Smooth muscle cell (in vitro differentiated cells): ENCODE measurements at regions not wholly inside any gene's neighbourhood (a gene's known extent, or its start where the extent isn't known, plus 50 kb on each side); places are given as distances from the start of the nearest gene placed in this dataset.
"Not testable (repeated sequence)": the region's sequence is repeated elsewhere in the genome, so short reads cannot be mapped to it uniquely, and the experiment has no call there.

ENCODE experiments used
- DNase-seq: peaks from one replicate; lab custom pipeline; 2025; ENCODE audit not compliant: unreplicated experiment; lab: John Stamatoyannopoulos, UW
- H2AFZ ChIP-seq: fragments of 200-600 bp; sonication (generic); 2 replicates; pipeline ENCODE4 v1.6.0; 2016; ENCODE audit warnings: antibody characterized with exemption, low read depth, mild to moderate bottlenecking
- H3F3A ChIP-seq: fragments of 200-600 bp; sonication (generic); 2 replicates; pipeline ENCODE4 v1.6.0; 2017; ENCODE audit warnings: antibody characterized with exemption, low read depth
- H3K27ac ChIP-seq: fragments of 200-600 bp; sonication (generic); 2 replicates; pipeline ENCODE4 v1.5.1; 2016; ENCODE audit warnings: low read depth, mild to moderate bottlenecking
- H3K27me3 ChIP-seq: fragments of 200-600 bp; sonication (generic); 2 replicates; pipeline ENCODE4 v1.6.1; 2016; ENCODE audit warnings: low read depth, mild to moderate bottlenecking
- H3K36me3 ChIP-seq: fragments of 200-600 bp; sonication (generic); 2 replicates; pipeline ENCODE4 v1.5.1; 2016; ENCODE audit warnings: low read depth
- H3K4me1 ChIP-seq: fragments of 200-600 bp; sonication (generic); 2 replicates; pipeline ENCODE4 v1.5.1; 2016; ENCODE audit warnings: low read depth
- H3K4me2 ChIP-seq: fragments of 200-600 bp; sonication (generic); 2 replicates; pipeline ENCODE4 v1.6.0; 2016; ENCODE audit warnings: mild to moderate bottlenecking
- H3K4me3 ChIP-seq: fragments of 200-600 bp; sonication (generic); 2 replicates; pipeline ENCODE4 v1.5.1; 2016; ENCODE audit warnings: mild to moderate bottlenecking
- H3K79me2 ChIP-seq: fragments of 200-600 bp; sonication (generic); 2 replicates; pipeline ENCODE4 v1.6.0; 2016; ENCODE audit warnings: low read depth, mild to moderate bottlenecking
- H3K9ac ChIP-seq: fragments of 200-600 bp; sonication (generic); 2 replicates; pipeline ENCODE4 v1.6.0; 2016; ENCODE audit warnings: low read depth
- H3K9me3 ChIP-seq: fragments of 200-600 bp; sonication (generic); replicated peaks from 2 replicates; pipeline ENCODE4 v1.5.1; 2016; ENCODE audit warnings: low read depth
- H4K20me1 ChIP-seq: fragments of 200-600 bp; sonication (generic); 2 replicates; pipeline ENCODE4 v1.6.0; 2016; ENCODE audit warnings: low read depth
- WGBS: methylation state at CpG from one replicate; pipeline ENCODE4 v1.1.7; 2016; ENCODE audit warnings: low lambda C conversion rate; 5-methylcytosine and 5-hydroxymethylcytosine counted together
- TF ChIP-seq, protein P1 (sequence below): fragments of 200-600 bp; sonication (generic); IDR thresholded peaks from 2 replicates; pipeline ENCODE4 v1.5.1; 2017; ENCODE audit warnings: borderline replicate concordance, mild to moderate bottlenecking, antibody characterized with exemption; ENCODE audit not compliant: insufficient read depth, poor library complexity, severe bottlenecking

DNA sequence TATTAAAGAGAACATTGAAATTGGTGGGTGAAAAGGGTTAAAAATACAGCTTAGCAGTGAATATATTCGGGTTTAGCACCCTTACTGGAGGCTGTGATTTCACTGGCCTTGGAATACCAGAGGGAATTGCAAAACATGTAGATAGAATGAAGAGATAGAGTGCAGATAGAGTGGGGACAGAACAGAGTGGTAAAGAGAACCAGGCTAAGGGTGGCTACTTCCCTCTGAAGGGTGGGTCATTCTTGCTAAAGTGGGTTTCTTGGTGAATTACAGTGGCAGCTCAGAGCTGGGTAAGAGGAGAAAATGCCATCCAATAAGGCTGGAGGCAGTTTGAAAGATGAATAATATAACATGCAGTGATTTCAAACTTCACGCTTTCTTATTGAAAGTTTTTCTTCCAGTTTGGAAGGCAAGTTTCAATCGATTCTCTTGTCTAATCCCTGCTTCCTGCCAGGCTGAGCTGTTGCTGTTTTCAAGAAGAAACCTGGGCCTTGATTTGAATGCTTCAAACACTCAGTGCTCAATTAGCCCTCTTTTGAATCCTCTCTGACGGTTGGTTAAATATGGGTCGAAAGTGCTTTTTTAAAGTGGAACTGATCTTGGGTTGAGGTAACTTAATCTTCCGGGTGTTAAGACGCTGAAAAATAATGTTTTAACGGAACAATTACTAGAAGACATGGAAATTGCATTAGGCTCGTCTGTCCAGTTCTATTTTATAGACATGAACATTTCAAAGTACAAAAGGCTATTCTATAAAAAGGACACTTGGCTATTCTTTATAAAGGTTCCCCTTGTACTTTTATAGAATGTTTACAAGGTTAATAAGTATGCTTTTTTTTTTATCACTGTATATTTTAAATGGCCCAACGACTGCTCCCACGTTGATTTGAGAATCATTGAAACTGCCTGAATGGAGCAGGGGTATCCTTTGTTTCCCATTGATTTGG is 203.3 kb downstream of the BCAS1 start:
- Histone ChIP-seq H3F3A (peaks cover 18% of the 10 kb centered on the region), H3K9ac (peak overlapping the region; percentile 67), H3K4me2 (peak overlapping the region; percentile 81), H3K36me3 (no peaks in the 10 kb centered on the region), H2AFZ (peak overlapping the region; percentile 82), H3K27me3 (no peaks in the 10 kb centered on the region), H3K79me2 (no peaks in the 10 kb centered on the region), H3K4me3 (peak overlapping the region; percentile 40), H3K27ac (peak overlapping the region; percentile 98), H3K9me3 (no peaks in the 10 kb centered on the region), H3K4me1 (peaks cover 58% of the 10 kb centered on the region), H4K20me1 (no peaks in the 10 kb centered on the region)
- TF ChIP-seq, protein P1, sequence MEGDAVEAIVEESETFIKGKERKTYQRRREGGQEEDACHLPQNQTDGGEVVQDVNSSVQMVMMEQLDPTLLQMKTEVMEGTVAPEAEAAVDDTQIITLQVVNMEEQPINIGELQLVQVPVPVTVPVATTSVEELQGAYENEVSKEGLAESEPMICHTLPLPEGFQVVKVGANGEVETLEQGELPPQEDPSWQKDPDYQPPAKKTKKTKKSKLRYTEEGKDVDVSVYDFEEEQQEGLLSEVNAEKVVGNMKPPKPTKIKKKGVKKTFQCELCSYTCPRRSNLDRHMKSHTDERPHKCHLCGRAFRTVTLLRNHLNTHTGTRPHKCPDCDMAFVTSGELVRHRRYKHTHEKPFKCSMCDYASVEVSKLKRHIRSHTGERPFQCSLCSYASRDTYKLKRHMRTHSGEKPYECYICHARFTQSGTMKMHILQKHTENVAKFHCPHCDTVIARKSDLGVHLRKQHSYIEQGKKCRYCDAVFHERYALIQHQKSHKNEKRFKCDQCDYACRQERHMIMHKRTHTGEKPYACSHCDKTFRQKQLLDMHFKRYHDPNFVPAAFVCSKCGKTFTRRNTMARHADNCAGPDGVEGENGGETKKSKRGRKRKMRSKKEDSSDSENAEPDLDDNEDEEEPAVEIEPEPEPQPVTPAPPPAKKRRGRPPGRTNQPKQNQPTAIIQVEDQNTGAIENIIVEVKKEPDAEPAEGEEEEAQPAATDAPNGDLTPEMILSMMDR, result no peak
- DNase-seq, result no peak
- WGBS, result 13% methylated on average over 11 of the region's 11 CpGs

DNA sequence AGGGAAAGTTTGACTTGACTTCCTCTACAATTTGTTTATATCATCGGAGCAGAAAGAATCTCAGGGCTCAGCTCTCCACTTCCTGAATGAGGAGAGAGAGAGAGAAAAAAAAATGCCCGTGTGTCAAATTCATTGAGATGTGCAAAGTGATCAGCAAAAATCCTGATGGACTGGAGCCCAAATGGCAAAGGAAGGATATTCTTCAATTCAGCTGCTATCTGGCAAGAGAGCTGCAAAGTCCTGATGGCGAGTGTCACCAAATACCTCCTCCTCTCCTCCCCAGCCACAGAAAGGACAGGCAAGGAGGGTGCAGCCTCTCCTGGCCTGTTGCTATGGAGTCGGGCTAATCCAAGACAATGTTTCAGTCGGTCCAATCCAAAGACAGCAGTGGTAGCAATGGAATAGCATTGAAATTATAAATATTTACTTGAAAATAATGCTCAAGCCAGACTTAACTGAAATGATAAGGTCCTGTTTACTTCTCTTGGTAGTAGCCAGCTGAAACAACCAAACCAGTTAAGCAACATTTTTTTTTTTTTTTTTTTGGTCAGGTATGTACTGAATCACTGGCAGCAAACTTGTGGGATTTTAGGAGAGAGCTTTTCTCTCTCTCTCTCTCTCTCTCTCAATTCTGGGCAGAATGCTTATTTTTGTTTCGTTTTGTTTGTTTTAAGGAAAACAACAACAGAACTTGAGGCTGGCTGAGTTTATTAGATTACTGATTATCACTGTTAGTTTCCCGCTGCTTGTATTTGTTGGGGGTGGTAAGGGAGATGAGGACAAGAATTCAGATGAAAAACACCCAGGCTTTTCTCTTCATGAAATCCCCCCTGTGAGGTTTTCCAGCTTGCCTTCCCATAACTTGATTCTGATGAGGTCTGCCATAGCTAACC is 204.2 kb downstream of the BCAS1 start:
- DNase-seq, result no peak
- WGBS, result 3% methylated on average over 7 of the region's 7 CpGs
- Histone ChIP-seq H3F3A (peaks cover 18% of the 10 kb centered on the region), H3K4me3 (peak overlapping the region; percentile 40), H4K20me1 (no peaks in the 10 kb centered on the region), H2AFZ (peak overlapping the region; percentile 93), H3K9me3 (no peaks in the 10 kb centered on the region), H3K27me3 (no peaks in the 10 kb centered on the region), H3K36me3 (no peaks in the 10 kb centered on the region), H3K9ac (peak overlapping the region; percentile 67), H3K4me2 (peak overlapping the region; percentile 81), H3K4me1 (peaks cover 54% of the 10 kb centered on the region), H3K79me2 (no peaks in the 10 kb centered on the region), H3K27ac (peak overlapping the region; percentile 98)
- TF ChIP-seq, protein P1, result no peak

DNA sequence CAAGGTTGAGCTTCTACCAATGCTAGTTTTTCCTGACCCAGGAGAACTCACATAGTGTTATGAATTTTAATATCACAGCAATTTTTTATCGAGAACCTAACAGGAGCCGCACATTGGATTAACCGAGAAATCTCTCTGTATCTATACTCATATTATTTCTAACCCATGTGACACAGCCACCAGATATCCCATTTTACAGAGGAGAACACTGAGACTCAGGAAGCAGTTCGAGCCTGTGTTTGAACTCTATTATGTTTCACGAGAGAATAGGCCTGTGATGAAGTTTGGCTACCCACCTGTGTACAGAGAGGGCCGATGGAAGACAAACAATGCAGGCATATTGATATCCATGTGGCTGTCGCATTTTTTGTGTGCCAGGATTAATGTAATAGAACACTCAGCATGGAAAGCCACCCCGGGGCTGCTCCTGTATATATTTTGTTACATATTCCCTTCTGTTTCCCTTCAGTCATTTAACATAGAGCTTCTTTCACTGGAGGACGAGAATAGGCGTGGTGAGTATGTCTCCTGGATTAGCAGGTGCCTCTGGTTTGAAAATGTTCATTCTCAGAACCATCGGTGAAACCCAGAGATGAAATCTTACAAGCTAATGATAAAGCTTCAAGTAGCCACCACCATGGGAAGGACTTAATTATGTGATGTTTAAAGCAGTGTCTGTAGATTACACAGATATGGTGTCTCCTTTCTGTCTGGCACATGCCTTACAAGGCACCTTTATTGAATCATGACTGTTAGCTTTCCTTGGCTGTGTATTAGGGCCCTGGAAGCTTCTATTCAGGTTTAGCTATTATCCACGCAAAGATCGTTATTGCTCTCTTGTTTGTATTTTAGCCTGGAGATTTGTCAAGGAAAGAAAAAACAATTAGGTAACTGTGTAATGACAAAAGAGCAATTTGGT is 205.4 kb downstream of the BCAS1 start:
- Histone ChIP-seq H3K4me3 (peak overlapping the region; percentile 40), H3K9ac (peak overlapping the region; percentile 67), H2AFZ (peak overlapping the region; percentile 93), H3K27ac (peak overlapping the region; percentile 98), H3K4me1 (peaks cover 52% of the 10 kb centered on the region), H3F3A (peaks cover 18% of the 10 kb centered on the region), H3K4me2 (peak overlapping the region; percentile 81)
- DNase-seq, H3K79me2 ChIP-seq, H3K36me3 ChIP-seq, H3K27me3 ChIP-seq, H4K20me1 ChIP-seq, H3K9me3 ChIP-seq: not testable (repeated sequence)
- 71% methylated on average over 13 of the region's 13 CpGs for WGBS

DNA sequence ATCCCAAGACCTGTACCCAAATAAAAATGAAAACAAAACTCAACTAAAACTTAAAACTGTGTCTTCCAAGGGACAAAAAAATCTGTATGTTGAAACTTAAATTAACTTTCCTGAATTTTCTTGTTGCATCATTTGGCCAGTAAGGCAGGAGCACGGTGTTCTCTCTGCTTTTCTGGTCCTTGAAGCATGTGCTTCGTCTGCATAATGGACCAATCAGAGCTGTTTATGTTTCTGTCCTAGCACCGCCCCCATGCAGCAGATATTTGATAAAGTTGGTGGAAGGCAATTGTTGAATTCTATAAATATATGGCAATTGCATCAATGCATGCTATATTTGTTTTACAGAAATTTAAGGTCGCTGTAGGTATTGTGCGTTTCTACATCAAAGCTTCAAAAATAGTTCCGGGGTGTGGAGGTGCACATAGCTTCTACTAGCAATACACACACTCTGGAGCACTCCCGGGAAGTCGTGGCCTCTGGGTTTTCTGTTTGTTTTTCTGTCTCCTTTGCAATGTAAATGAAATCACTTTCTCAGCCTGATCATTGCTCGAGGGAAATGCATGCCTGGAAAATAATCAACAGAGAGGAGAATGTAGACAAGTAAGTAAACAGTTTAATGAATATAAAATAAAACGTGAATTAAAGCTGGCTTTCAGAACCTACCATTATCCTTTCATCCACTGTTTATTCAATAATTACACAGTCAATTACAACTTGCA is 206.3 kb downstream of the BCAS1 start:
- 37% methylated on average over 10 of the region's 10 CpGs for WGBS
- H3K27ac ChIP-seq, result peak overlapping the region; percentile 98
- H3K36me3 ChIP-seq, H3K4me3 ChIP-seq, H4K20me1 ChIP-seq, H3K4me2 ChIP-seq, H3K9me3 ChIP-seq, H3K27me3 ChIP-seq, H2AFZ ChIP-seq, H3K79me2 ChIP-seq, DNase-seq, H3K9ac ChIP-seq: not testable (repeated sequence)
- H3F3A ChIP-seq, result peaks cover 18% of the 10 kb centered on the region
- peaks cover 44% of the 10 kb centered on the region for H3K4me1 ChIP-seq

GRCh38 chr20:53863535-53863922 is 206.9 kb downstream of the BCAS1 start:
- H3K4me2 ChIP-seq, DNase-seq, H3K9me3 ChIP-seq, H3K9ac ChIP-seq, H3K36me3 ChIP-seq, H3K27me3 ChIP-seq, H3K79me2 ChIP-seq, H3K4me3 ChIP-seq, H2AFZ ChIP-seq, H3K27ac ChIP-seq, H4K20me1 ChIP-seq: not testable (repeated sequence)
- WGBS, result 91% methylated on average over 3 of the region's 3 CpGs
- Histone ChIP-seq H3K4me1 (peaks cover 44% of the 10 kb centered on the region), H3F3A (peaks cover 18% of the 10 kb centered on the region)
